SK-N-SH (cell line): ENCODE measurements at regions not wholly inside any gene's neighbourhood (a gene's known extent, or its start where the extent isn't known, plus 50 kb on each side); places are given as distances from the start of the nearest gene placed in this dataset.

Experiments used
- CTCF ChIA-PET: fragments of 300-600, 350-600 bp; formaldehyde crosslinking; extraction: SDS; loops from one replicate; lab custom pipeline; 2021; lab: Yijun Ruan, JAX
- POLR2A ChIA-PET: fragments of 350-600 bp; sonication (Branson Sonifier 250); formaldehyde crosslinking; extraction: SDS; loops from one replicate; lab custom pipeline; 2020; ENCODE audit warnings: antibody characterized with exemption, inconsistent platforms; lab: Yijun Ruan, JAX
- DNase-seq: peaks from one replicate; pipeline ENCODE4 v3.0.0; 2012
- H2AFZ ChIP-seq: fragments of 200-600 bp; sonication (generic); 2 replicates; pipeline ENCODE4 v1.8.1; 2016; ENCODE audit warnings: antibody characterized with exemption, mild to moderate bottlenecking, low read depth
- H3F3A ChIP-seq: fragments of 200-600 bp; sonication (generic); replicated peaks from 2 replicates; pipeline ENCODE3; 2016; ENCODE audit warnings: antibody characterized with exemption, mild to moderate bottlenecking; ENCODE audit not compliant: insufficient read depth
- H3K27ac ChIP-seq, 2 experiments: fragments of 200-500 bp in 1 of 2; fragments of 200-600 bp in 1 of 2; sonication (Bioruptor generic) in 1 of 2; sonication (generic), shearing (Covaris generic) in 1 of 2; 2 replicates each; pipeline versions ENCODE4 v1.5.1 to v1.6.1; 2014 to 2016; ENCODE audit warnings: low read depth in 2 of 2, inconsistent platforms in 1 of 2, low read length in 1 of 2, mild to moderate bottlenecking in 1 of 2, mixed read lengths in 1 of 2
- H3K27me3 ChIP-seq: fragments of 200-600 bp; sonication (generic), shearing (Covaris generic); 2 replicates; pipeline ENCODE4 v1.6.1; 2016; ENCODE audit warnings: mixed run types; ENCODE audit not compliant: insufficient read depth
- H3K36me3 ChIP-seq, 2 experiments: fragments of 200-500 bp in 1 of 2; fragments of 200-600 bp in 1 of 2; sonication (Bioruptor generic) in 1 of 2; sonication (generic) in 1 of 2; replicated peaks in 1 of 2; 2 replicates each; pipeline versions ENCODE3 to v1.5.1; 2014 to 2016; ENCODE audit warnings: low read length in 1 of 2, mild to moderate bottlenecking in 1 of 2; ENCODE audit not compliant: insufficient read depth in 2 of 2, control insufficient read depth in 1 of 2
- H3K4me1 ChIP-seq, 2 experiments: fragments of 200-500 bp in 1 of 2; fragments of 200-600 bp in 1 of 2; sonication (Bioruptor generic) in 1 of 2; sonication (generic), shearing (Covaris generic) in 1 of 2; 2 replicates each; pipeline versions ENCODE4 v1.5.1 to v1.6.1; 2014 to 2016; ENCODE audit warnings: low read depth in 1 of 2, low read length in 1 of 2, mixed run types in 1 of 2; ENCODE audit not compliant: insufficient read depth in 2 of 2, control insufficient read depth in 1 of 2
- H3K4me2 ChIP-seq: fragments of 200-600 bp; sonication (generic), shearing (Covaris generic); 2 replicates; pipeline ENCODE4 v1.6.1; 2017; ENCODE audit warnings: mixed run types
- H3K4me3 ChIP-seq, 2 experiments: fragments of 200-500 bp in 1 of 2; fragments of 200-600 bp in 1 of 2; sonication (Bioruptor generic) in 1 of 2; sonication (generic), shearing (Covaris generic) in 1 of 2; 2 replicates each; pipeline versions ENCODE4 v1.5.1 to v1.8.1; 2014 to 2016; ENCODE audit warnings: low read depth in 2 of 2, inconsistent platforms in 1 of 2, low read length in 1 of 2, mild to moderate bottlenecking in 1 of 2, mixed read lengths in 1 of 2, moderate library complexity in 1 of 2
- H3K79me2 ChIP-seq: fragments of 200-600 bp; sonication (generic); 2 replicates; pipeline ENCODE4 v1.8.1; 2017; ENCODE audit warnings: mild to moderate bottlenecking; ENCODE audit not compliant: insufficient read depth
- H3K9ac ChIP-seq: fragments of 200-600 bp; sonication (generic); 2 replicates; pipeline ENCODE4 v1.6.1; 2017; ENCODE audit warnings: mixed run types
- H3K9me2 ChIP-seq: fragments of 200-600 bp; sonication (generic); 2 replicates; pipeline ENCODE4 v1.6.1; 2017; ENCODE audit warnings: mixed run types
- H3K9me3 ChIP-seq: fragments of 200-600 bp; sonication (generic); 2 replicates; pipeline ENCODE4 v1.6.1; 2017; ENCODE audit warnings: mixed run types, mild to moderate bottlenecking, moderate library complexity
- H4K20me1 ChIP-seq: fragments of 200-600 bp; sonication (generic); 2 replicates; pipeline ENCODE4 v1.6.1; 2017; ENCODE audit warnings: mild to moderate bottlenecking, mixed run types; ENCODE audit not compliant: insufficient read depth
- CHD2 ChIP-seq: fragments of 150-350 bp; IDR thresholded peaks from 2 replicates; pipeline ENCODE4 v1.6.1; 2018; ENCODE audit warnings: low read length; ENCODE audit not compliant: partially characterized antibody
- EP300 ChIP-seq, 2 experiments: IDR thresholded peaks; 2 replicates each; pipeline versions ENCODE4 v1.4.0 to v1.6.1; 2012; ENCODE audit warnings: borderline replicate concordance in 1 of 2, low read depth in 1 of 2, low read length in 1 of 2
- FOSL2 ChIP-seq: IDR thresholded peaks from 2 replicates; pipeline ENCODE4 v1.4.0; 2012; ENCODE audit warnings: low read depth, mild to moderate bottlenecking, moderate library complexity, borderline replicate concordance
- FOXJ3 ChIP-seq: sonication (generic); formaldehyde crosslinking; IDR thresholded peaks from 2 replicates; pipeline ENCODE4 v1.5.1; 2020; ENCODE audit warnings: mild to moderate bottlenecking, missing genetic modification reagents
- FOXM1 ChIP-seq: IDR thresholded peaks from 2 replicates; pipeline ENCODE4 v1.4.0; 2012; ENCODE audit warnings: low read depth, mild to moderate bottlenecking
- MXI1 ChIP-seq: IDR thresholded peaks from 2 replicates; pipeline ENCODE4 v1.6.1; 2012; ENCODE audit warnings: mild to moderate bottlenecking, low read depth, low read length, improper control_type of control experiment
- NRF1 ChIP-seq: IDR thresholded peaks from 2 replicates; pipeline ENCODE4 v1.6.1; 2012; ENCODE audit warnings: low read depth, mild to moderate bottlenecking, low read length
- RAD21 ChIP-seq: IDR thresholded peaks from 2 replicates; pipeline ENCODE4 v1.6.1; 2012; ENCODE audit warnings: mild to moderate bottlenecking, low read length
- RCOR1 ChIP-seq: fragments of 150-350 bp; IDR thresholded peaks from 2 replicates; pipeline ENCODE4 v1.6.1; 2017; ENCODE audit warnings: antibody characterized with exemption, low read length
- RFX5 ChIP-seq: IDR thresholded peaks from 2 replicates; pipeline ENCODE4 v1.6.1; 2012; ENCODE audit warnings: mild to moderate bottlenecking, improper control_type of control experiment, low read length
- RXRA ChIP-seq: IDR thresholded peaks from 2 replicates; pipeline ENCODE4 v1.4.0; 2012; ENCODE audit warnings: low read depth, mild to moderate bottlenecking, borderline replicate concordance
- SIN3A ChIP-seq: IDR thresholded peaks from 2 replicates; pipeline ENCODE4 v1.6.1; 2012; ENCODE audit warnings: low read depth, mild to moderate bottlenecking, low read length, moderate library complexity, borderline replicate concordance
- TCF12 ChIP-seq: IDR thresholded peaks from 2 replicates; pipeline ENCODE4 v1.4.0; 2012
- TEAD4 ChIP-seq: IDR thresholded peaks from 2 replicates; pipeline ENCODE4 v1.4.0; 2012; ENCODE audit warnings: mild to moderate bottlenecking, borderline replicate concordance; ENCODE audit not compliant: insufficient read depth
- WGBS: methylation state at CpG from one replicate; pipeline ENCODE4 v1.1.6; 2017; ENCODE audit warnings: low lambda C conversion rate; 5-methylcytosine and 5-hydroxymethylcytosine counted together
- TF ChIP-seq, protein P1 (sequence below): IDR thresholded peaks from 2 replicates; pipeline ENCODE4 v1.4.0; 2012; ENCODE audit warnings: low read depth
- TF ChIP-seq, protein P2 (sequence below): fragments of 150-350 bp; IDR thresholded peaks from 2 replicates; pipeline ENCODE4 v1.6.1; 2016; ENCODE audit warnings: mild to moderate bottlenecking, low read depth, low read length
- TF ChIP-seq, protein P3 (sequence below): fragments of 150-350 bp; IDR thresholded peaks from 2 replicates; pipeline ENCODE4 v1.6.1; 2017; ENCODE audit warnings: antibody characterized with exemption, low read length, low read depth, borderline replicate concordance
- TF ChIP-seq, protein P4 (sequence below): fragments of 200-600 bp; sonication (generic); IDR thresholded peaks from 2 replicates; pipeline ENCODE4 v1.6.1; 2017; ENCODE audit warnings: antibody characterized with exemption, mild to moderate bottlenecking, moderate library complexity
- TF ChIP-seq, protein P5 (sequence below): IDR thresholded peaks from 2 replicates; pipeline ENCODE4; 2012

DNA sequence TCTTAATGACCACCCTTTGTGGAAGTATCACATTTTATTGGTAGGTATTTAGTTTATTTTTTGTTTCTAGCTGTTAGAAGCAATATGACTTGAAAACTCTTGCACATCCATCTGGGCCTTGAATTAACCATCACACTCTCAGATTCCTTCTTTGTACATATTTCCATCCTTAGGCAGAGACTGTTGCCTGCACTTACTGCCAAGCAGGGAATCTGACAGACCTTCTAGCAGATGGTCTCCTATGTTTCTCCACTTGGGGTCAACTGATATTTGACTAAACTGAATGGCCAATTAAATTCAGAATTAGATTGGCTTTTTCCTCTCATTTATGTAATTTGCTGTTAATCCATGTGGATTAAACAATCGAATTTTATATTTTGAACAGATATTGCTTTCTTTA, 324.9 kb upstream of the TGFBR2 start:
- DNase-seq: no peak
- no peaks in the 10 kb centered on the region; the same call in 1 of the 2 replicates for H3K9me2 ChIP-seq
- no peaks in the 10 kb centered on the region for H3K79me2 ChIP-seq
- no peak overlapping the region for H3K4me2 ChIP-seq
- no peak overlapping the region for H2AFZ ChIP-seq
- peaks cover 15 to 30% of the 10 kb centered on the region in 2 experiments for H3K4me1 ChIP-seq
- WGBS: 79% methylated on average over 1 of the region's 1 CpG
- TF ChIP-seq, protein P1, sequence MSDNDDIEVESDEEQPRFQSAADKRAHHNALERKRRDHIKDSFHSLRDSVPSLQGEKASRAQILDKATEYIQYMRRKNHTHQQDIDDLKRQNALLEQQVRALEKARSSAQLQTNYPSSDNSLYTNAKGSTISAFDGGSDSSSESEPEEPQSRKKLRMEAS: no peak
- TF ChIP-seq RXRA (no peak), RFX5 (no peak), SIN3A (no peak), FOXJ3 (CRISPR knock-in tag) (no peak), FOSL2 (no peak), RAD21 (no peak)
- TF ChIP-seq, protein P2, sequence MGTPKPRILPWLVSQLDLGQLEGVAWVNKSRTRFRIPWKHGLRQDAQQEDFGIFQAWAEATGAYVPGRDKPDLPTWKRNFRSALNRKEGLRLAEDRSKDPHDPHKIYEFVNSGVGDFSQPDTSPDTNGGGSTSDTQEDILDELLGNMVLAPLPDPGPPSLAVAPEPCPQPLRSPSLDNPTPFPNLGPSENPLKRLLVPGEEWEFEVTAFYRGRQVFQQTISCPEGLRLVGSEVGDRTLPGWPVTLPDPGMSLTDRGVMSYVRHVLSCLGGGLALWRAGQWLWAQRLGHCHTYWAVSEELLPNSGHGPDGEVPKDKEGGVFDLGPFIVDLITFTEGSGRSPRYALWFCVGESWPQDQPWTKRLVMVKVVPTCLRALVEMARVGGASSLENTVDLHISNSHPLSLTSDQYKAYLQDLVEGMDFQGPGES: no peak
- TF ChIP-seq, all 33 proteins: peak for 0
- no peaks in the 10 kb centered on the region for H4K20me1 ChIP-seq
- peak overlapping the region in 1 of 2 experiments; percentile 93; a peak in 2 of 4 replicates for H3K27ac ChIP-seq
- H3K27me3 ChIP-seq: no peaks in the 10 kb centered on the region
- H3F3A ChIP-seq: peaks cover 25% of the 10 kb centered on the region
- H3K9me3 ChIP-seq: peaks cover 24% of the 10 kb centered on the region
- POLR2A ChIA-PET: no interaction called here
- no peak overlapping the region for H3K9ac ChIP-seq
- H3K4me3 ChIP-seq: no peak overlapping the region
- CTCF ChIA-PET: no interaction called here
- H3K36me3 ChIP-seq: no peaks in the 10 kb centered on the region

DNA sequence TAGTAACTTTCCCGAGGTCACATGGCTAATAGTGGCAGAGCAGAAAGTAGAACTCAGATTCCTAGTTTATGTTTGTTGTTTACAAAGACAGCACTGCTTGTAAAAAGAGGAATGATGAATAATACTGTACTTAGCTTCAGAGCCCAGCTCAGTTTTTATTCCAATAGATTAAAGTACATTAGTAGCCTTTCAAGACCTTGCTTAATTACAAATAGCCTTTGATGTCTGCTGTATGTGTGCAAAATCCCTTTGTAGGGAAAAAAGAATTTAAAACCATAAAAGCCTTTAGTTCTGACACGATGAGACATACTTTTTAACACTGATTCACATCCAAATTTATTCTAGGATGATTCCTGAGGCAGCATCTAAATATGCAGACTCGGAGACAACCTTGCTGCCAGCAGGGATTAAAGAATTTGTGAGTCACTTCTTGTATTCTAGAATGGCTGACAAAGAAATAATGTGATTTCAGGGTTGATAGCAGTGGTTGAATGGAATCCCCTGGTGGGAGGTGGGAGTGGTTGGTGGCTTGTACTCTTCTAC, 324.2 kb upstream of the TGFBR2 start:
- H2AFZ ChIP-seq: peak overlapping the region; percentile 38; the same call in 1 of the 2 replicates
- 17% methylated on average over 3 of the region's 3 CpGs for WGBS
- peaks cover 22% of the 10 kb centered on the region for H3K9me3 ChIP-seq
- H3K9me2 ChIP-seq: no peaks in the 10 kb centered on the region; the same call in 1 of the 2 replicates
- no peak overlapping the region for H3K4me2 ChIP-seq
- H3K36me3 ChIP-seq: no peaks in the 10 kb centered on the region
- peak overlapping the region; percentile 45; the same call in 1 of the 2 replicates for H3K9ac ChIP-seq
- CTCF ChIA-PET: no interaction called here
- peaks cover 15 to 37% of the 10 kb centered on the region in 2 experiments for H3K4me1 ChIP-seq
- no peaks in the 10 kb centered on the region for H3K27me3 ChIP-seq
- peaks cover 25% of the 10 kb centered on the region for H3F3A ChIP-seq
- POLR2A ChIA-PET: no interaction called here
- H3K79me2 ChIP-seq: no peaks in the 10 kb centered on the region
- H3K4me3 ChIP-seq: no peak overlapping the region
- peak overlapping the region; percentile 60 to 93; a peak in 3 of 4 replicates for H3K27ac ChIP-seq
- no peak for DNase-seq
- no peaks in the 10 kb centered on the region for H4K20me1 ChIP-seq
- TF ChIP-seq, protein P2: no peak
- peak; percentile 97 for TF ChIP-seq TEAD4
- TF ChIP-seq, protein P3, sequence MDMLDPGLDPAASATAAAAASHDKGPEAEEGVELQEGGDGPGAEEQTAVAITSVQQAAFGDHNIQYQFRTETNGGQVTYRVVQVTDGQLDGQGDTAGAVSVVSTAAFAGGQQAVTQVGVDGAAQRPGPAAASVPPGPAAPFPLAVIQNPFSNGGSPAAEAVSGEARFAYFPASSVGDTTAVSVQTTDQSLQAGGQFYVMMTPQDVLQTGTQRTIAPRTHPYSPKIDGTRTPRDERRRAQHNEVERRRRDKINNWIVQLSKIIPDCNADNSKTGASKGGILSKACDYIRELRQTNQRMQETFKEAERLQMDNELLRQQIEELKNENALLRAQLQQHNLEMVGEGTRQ: no peak
- TF ChIP-seq, protein P1: peak; percentile 66
- TF ChIP-seq, protein P4, sequence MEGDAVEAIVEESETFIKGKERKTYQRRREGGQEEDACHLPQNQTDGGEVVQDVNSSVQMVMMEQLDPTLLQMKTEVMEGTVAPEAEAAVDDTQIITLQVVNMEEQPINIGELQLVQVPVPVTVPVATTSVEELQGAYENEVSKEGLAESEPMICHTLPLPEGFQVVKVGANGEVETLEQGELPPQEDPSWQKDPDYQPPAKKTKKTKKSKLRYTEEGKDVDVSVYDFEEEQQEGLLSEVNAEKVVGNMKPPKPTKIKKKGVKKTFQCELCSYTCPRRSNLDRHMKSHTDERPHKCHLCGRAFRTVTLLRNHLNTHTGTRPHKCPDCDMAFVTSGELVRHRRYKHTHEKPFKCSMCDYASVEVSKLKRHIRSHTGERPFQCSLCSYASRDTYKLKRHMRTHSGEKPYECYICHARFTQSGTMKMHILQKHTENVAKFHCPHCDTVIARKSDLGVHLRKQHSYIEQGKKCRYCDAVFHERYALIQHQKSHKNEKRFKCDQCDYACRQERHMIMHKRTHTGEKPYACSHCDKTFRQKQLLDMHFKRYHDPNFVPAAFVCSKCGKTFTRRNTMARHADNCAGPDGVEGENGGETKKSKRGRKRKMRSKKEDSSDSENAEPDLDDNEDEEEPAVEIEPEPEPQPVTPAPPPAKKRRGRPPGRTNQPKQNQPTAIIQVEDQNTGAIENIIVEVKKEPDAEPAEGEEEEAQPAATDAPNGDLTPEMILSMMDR: 0 out of 2 replicates have a peak, but pooled peaks have one; percentile 14
- TF ChIP-seq NRF1: no peak
- TF ChIP-seq FOXM1: peak; percentile 92; the same call in 1 of the 2 replicates
- TF ChIP-seq TCF12: peak; percentile 96
- TF ChIP-seq SIN3A: peak; percentile 46; the same call in 1 of the 2 replicates
- peak; percentile 85 for TF ChIP-seq RXRA
- TF ChIP-seq EP300 (IDR thresholded peaks at IDR 0.05; ENCODE audit: borderline replicate concordance in 1 of 2, low read depth in 1 of 2, low read length in 1 of 2): peak; percentile 29 to 99; a peak in 3 of 4 replicates
- TF ChIP-seq FOSL2: peak; percentile 96
- TF ChIP-seq, protein P5, sequence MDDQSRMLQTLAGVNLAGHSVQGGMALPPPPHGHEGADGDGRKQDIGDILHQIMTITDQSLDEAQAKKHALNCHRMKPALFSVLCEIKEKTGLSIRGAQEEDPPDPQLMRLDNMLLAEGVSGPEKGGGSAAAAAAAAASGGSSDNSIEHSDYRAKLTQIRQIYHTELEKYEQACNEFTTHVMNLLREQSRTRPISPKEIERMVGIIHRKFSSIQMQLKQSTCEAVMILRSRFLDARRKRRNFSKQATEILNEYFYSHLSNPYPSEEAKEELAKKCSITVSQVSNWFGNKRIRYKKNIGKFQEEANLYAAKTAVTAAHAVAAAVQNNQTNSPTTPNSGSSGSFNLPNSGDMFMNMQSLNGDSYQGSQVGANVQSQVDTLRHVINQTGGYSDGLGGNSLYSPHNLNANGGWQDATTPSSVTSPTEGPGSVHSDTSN: peak; percentile 90
- 0 out of 2 replicates have a peak, but pooled peaks have one; percentile 1 for TF ChIP-seq RAD21
- no peak for TF ChIP-seq MXI1
- no peak for TF ChIP-seq CHD2
- no peak for TF ChIP-seq RCOR1
